Erythroblast (primary cell): ENCODE measurements at regions not wholly inside any gene's neighbourhood (a gene's known extent, or its start where the extent isn't known, plus 50 kb on each side); places are given as distances from the start of the nearest gene placed in this dataset.
"Not testable (repeated sequence)": the region's sequence is repeated elsewhere in the genome, so short reads cannot be mapped to it uniquely, and the experiment has no call there.

Experiments
- DNase-seq, 2 experiments: peaks; one replicate each; lab custom pipeline; 2025; lab: John Stamatoyannopoulos, UW
- GATA1 ChIP-seq: IDR thresholded peaks from 2 replicates; pipeline ENCODE4 v1.6.1; 2011; ENCODE audit warnings: low read depth, mild to moderate bottlenecking, control low read depth, low read length, moderate library complexity
- POLR2A ChIP-seq: IDR thresholded peaks from 2 replicates; pipeline ENCODE4 v1.6.1; 2011; ENCODE audit warnings: mild to moderate bottlenecking, low read length

- DNase-seq = no peak
- TF ChIP-seq GATA1 (no peak), POLR2A (no peak)
Observed at GRCh38 chr17:27944546-27945332, 51.6 kb upstream of the LYRM9 start.

DNA sequence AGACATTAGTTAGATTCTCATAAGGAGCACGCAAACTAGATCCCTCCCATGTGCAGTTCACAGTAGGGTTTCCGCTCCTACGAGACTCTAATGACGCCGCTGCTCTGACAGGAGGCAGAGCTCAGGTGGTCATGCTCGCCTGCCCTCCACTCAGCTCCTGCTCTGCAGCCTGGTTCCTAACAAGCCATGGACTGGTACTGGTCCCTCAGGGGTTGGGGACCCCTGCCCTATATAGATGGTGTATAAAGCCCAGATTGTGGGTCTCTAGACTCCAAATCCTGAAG, 52.1 kb upstream of the LYRM9 start:
- TF ChIP-seq POLR2A (no peak), GATA1 (no peak)
- DNase-seq = no peak

DNA sequence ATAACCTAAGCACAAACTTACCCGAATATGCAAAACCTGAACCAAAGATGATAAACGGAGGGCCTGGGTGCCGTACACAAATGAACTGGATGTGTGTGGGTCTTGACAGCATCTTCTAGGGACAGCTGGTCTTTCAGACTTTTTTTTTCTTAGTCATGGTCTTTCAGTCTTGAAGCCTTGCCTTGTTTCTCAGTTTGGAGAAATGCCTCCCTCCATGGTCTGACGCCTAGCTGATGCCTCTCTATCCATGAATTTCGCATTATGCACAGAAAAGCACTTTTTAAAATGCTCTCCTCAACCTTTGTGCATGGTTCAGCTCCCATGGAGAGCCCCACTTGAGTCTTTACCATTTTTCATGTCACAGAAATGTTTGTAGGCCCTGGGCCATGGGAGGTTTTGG, 52.8 kb upstream of the LYRM9 start:
- TF ChIP-seq POLR2A (no peak), GATA1 (no peak)

DNA sequence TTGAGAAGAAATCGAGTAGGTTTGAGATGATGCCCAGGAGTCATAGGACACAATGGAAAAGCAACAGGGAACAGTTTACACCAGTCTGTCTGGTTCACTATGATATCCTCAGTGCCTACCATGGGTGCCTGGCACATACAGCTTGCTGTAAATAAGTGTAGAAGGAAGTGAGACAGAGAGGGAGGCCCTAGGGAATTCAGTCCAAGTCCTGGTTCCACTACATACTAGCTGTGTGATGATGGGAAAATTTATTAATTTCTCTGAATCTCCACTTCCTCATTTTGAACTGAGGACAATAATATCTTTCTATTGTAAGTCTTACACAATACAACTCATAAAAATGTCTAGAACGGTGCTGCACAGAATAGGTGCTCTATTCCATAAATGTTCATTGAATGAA, 53.3 kb upstream of the LYRM9 start:
- no peak for DNase-seq
- TF ChIP-seq GATA1 (no peak), POLR2A (no peak)

More for the DNA sequence above, 52.8 kb upstream of the LYRM9 start:
- no peak for DNase-seq

- TF ChIP-seq GATA1 (no peak), POLR2A (no peak)
- DNase-seq = no peak
Observed at GRCh38 chr17:27947005-27947406, 53.8 kb upstream of the LYRM9 start.

DNA sequence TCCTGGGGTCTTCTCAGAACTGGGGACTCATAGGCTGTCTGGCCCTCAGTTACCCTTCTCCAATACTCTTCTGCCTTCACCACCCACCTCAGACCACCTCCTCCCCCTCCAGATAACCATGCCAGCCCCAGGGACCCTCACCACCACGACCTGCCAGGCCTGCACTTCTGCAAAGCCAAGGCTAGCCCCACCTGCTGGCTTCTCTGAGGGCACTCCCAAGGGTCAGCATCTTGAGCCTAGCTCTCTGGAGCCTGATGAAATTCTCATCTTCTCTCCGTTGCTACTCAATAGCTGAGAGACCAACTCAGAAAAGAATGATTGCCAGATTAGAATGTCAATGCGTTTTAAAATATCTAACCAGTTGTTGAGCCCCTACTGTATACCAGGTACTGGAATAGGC, 56.1 kb upstream of the LYRM9 start:
- TF ChIP-seq GATA1 (no peak), POLR2A (no peak)
- no peak for DNase-seq

GRCh38 chr17:27950225-27950624, 57.1 kb upstream of the LYRM9 start:
- not testable (repeated sequence) for DNase-seq

DNA sequence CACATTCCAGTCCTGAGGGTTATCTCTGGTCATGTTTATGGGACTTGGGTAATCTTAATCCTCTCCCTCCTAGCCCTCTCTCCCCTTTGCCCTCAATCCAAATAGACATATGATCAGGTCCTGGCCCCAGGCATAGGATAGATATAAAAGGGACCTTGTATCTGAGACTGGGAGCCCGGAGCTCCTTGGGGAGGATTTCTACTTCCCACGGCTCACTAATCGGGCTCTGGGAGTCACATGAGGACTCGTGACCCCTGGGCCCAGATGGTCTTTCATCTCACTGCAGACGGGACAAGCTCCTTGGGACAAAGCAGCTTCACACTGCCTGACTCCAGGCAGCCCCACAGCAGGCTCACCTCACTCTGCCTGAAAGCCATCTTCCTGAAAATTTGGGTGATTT, 57.8 kb upstream of the LYRM9 start:
- no peak for TF ChIP-seq GATA1
- TF ChIP-seq POLR2A = no peak

GRCh38 chr17:27951872-27952271, 58.7 kb upstream of the LYRM9 start:
- TF ChIP-seq POLR2A (no peak), GATA1 (no peak)
- DNase-seq = no peak

More for the DNA sequence above, 57.8 kb upstream of the LYRM9 start:
- no peak for DNase-seq

- no peak for TF ChIP-seq GATA1
- TF ChIP-seq POLR2A = no peak
- no peak for DNase-seq
Observed at GRCh38 chr17:27952366-27952765, 59.2 kb upstream of the LYRM9 start.

DNA sequence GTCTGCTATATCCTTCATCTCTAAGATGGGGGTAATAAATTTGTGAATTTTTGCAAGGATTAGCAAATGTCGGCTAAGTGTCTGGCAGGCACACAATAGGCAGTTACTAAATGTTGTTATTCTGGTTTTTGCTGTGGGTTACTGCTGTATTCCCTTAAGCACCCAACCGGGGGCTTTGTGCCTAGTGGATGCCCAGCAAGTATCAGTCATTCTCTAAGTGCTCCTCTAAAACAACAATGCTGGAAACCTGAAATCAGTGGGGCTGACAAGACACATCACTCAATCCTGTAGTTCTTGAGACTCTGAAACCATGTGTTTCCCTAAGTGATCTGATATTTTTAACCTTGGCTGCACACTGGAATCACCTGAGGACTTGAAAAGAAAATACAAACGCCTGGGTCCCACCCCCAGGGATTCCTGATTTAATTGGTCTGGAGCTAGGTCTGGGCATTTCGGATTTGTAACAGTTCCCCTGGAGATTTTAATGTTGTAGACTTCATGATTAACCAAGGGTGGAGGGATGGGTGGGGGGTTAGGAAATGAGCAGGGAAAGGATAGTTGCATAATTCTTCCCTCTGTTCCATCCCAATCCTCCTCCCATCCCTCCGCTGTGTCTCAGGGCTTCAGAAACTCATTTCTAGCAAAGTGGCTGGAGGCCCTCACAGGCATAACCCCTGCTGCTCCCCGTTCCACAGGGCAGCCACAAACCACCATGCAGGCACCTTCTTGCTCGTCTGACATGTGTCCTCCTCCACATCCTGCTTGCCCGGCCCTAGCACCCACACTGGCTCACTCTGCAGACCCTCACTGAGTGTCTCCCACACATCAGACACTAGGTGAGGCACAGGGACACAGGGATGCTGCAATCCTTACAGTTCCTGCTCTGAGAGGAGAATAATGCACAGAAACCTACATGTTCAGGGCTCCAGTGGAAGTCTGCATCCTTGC, 61.7 kb upstream of the LYRM9 start:
- DNase-seq = no peak
- TF ChIP-seq GATA1 = no peak
- no peak for TF ChIP-seq POLR2A

GRCh38 chr17:27956601-27957445, 63.7 kb upstream of the LYRM9 start:
- peak; percentile 11 to 61 for DNase-seq
- TF ChIP-seq GATA1 (no peak), POLR2A (no peak)

- not testable (repeated sequence) for DNase-seq
Observed at GRCh38 chr17:27957446-27957793, 64.3 kb upstream of the LYRM9 start.

GRCh38 chr17:27958708-27959381, 65.7 kb upstream of the LYRM9 start:
- DNase-seq = no peak
- TF ChIP-seq GATA1 = no peak
- TF ChIP-seq POLR2A = no peak
